8988T (cell line): ENCODE measurements at regions not wholly inside any gene's neighbourhood (a gene's known extent, or its start where the extent isn't known, plus 50 kb on each side); places are given as distances from the start of the nearest gene placed in this dataset.

ENCODE experiments used
- DNase-seq: peaks from one replicate; pipeline ENCODE4 v3.0.0; 2011

DNA sequence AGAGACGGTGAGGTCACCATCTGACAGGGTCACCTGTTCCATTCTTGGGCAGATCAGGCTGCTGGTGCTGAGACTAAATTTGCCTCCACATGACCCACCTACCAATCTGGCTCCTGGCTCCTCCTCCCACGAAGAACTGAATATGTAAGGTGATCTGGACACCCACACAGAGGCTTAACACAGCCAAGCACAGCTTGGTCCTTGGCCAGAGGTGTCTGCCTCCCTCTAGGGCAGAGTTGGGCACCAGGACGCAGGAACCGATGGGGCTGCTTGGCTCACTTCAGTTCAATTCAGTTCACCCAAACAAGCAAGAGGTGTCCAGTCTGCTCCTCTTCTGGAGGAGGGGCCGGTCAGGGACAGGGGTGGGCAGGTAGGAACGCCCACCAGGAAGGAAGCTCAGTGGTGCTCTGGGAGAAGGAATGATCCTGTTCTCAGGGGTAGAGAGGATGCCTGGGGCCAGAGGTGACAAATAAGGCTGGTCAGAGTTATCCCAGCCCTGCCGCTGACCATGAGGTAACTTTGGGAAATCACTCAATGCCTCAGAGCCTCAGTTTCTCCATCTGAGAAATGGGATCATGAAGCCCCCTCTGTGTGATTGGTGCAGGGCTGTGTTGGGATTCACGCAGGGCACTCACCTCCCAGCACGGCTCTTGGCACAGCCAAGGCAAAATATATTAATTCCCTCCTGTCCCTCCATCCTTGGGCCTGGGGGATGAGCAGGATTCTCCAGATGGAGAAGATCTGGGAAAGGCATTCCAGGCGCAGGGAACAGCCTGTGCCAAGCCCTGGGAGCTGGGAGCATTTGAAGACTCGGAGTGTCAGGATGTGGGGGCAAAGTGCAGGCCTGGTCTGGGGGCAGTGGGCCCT, 284.5 kb downstream of the PTPRU start:
- DNase-seq, result no peak

DNA sequence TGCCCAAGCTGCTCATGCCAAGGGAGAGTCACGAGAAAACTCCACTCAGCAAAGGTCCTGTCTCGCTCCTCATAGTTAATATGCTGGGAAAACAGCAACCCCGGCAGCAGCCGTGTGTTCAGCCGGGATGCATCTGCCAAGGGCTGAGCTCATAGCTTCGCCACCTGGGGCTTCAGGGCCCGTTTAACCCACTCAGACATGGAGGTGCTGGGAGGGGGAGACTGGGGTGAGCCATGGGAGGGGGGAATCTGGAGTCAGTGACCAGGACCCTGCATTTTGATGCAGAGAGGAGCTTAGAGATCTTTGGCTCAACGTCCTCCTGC, 283.4 kb downstream of the PTPRU start:
- DNase-seq, result no peak

DNA sequence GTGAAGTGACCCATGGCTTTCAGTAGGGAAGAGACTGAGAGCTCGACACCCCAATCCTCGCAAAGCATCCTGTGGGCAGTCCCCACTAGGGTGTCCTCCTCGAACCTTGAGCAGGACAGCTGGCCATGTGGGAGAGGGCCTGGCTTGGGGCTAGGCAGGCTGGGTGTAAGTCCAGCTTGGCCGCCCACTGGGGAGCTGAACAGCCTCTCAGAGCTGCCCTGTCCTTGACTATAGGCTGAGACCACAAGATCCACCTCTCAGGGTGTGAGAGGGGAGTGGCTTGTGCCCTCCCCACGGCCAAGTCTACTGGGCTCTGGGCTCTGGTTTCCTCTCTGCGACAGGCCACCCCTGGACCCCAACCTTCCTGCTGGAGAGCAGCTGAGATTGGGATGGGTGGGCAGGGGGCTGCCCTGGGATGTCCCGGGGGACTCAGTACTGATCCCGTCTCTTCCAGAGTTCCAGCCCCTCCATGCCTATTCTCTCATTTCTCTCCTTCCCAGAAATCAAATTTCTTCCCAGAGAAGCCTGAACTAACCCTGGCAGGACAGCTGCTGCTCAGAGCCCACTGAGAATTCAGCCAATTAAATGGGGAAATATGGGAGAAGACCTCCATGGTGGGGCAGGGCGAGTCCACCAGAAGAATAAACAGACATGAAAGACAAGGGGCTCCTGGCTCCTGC, 282.9 kb downstream of the PTPRU start:
- DNase-seq, result no peak

DNA sequence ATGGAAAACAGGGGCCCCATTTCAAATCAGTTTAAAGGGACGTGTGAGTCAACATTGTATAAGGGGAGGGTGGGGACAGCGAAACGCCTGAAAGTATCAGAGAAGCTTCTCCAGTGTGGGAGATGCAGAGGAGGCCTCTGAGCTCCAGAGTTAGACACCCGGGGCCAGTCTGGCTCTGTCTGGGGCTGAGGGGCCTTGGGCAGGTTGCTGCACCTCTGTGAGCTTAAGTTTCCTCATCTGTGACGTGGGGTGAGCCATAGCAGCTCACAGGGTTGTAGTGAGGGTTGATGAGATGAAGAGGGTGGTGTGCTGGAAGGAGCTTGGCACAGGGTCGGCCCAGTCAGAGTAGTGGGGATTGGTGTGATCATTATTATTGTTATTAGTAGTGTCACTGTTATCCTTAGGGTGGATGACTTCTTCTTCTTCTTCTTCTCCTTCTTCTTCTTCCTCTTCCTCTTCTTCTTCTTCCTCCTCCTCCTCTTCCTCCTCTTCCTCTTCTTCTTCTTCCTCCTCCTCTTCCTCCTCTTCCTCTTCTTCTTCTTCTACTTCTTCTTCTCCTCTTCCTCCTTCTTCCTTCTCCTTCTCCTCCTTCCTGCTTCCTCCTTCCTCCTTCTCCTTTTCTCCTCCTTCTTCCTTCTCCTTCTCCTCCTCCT, 282.0 kb downstream of the PTPRU start:
- DNase-seq, result no peak

DNA sequence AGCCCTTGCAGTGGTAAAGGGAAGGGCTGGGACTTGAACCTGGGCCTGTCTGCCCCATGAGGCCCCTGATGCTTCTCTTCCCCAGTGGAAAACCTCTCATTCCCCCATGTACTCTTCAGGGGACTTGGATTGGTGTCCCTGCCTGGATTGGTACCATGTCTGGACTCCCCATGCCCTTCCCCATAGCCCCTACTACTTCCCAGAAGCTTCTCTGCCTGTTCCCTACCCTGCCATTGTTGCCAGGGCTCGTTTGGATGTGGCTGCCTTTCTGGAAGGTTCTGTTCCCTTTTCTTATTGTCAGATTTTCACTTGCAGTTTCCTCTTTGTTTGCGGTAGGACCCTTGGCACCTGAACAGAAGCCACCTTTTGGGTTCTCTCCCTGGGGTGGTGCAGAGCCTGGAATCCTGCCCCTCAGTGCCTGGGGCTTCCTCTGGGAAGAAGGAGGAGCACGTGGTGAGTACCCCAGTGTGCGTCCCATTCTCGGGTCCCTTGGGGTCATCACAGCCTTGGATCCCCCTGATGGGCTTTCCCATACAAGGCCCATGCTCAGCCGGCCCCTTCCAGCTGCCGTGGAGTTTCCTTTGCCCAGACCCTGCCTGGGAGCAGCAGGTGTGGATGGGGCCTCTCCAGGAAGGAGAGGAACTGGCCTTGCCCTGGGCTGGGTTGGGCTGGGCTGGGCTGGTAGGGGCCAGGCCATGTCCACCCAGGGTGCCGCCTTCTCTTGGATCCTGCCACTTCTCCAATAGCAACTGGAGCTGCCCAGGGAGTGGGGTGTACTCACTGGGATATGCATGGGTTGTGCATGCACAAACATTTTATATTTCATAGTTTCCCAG, 281.1 kb downstream of the PTPRU start:
- DNase-seq, result no peak

DNA sequence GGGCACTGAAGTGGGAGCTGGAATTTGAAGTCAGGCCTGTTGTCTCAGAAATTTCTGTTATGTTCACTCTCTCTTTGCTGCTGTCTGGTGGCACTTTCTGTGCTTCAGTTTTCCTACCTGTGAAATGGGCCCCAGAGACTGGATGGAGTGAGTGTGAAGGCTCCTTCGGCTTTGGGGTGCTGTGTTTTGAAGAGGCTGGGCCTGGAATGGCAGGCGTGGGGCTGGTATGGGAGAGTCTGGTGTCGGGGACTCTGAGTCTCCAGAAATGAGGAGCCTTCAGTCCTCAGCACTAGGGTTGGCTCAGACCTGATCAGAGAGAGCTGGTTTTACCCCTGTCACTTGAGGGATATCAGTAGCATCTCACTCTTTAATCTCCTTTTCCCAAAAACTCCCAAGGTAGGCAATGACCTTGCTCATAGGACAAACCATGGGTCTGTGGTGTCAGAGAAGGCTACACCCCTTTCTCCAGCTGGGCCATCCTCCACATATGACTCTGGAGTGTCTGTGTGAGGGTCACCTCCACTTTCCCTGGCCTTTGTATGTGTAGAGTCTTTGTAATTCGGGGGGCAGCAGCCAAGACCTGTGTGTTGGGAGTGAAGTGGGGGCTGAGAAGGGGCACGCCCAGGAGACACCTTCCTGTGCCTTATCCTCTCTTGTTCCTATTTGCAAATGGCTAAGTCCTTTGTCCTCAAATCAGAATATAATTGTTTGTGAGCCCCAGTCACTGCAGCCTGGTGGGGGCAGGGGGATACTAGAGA, 279.9 kb downstream of the PTPRU start:
- no peak for DNase-seq

DNA sequence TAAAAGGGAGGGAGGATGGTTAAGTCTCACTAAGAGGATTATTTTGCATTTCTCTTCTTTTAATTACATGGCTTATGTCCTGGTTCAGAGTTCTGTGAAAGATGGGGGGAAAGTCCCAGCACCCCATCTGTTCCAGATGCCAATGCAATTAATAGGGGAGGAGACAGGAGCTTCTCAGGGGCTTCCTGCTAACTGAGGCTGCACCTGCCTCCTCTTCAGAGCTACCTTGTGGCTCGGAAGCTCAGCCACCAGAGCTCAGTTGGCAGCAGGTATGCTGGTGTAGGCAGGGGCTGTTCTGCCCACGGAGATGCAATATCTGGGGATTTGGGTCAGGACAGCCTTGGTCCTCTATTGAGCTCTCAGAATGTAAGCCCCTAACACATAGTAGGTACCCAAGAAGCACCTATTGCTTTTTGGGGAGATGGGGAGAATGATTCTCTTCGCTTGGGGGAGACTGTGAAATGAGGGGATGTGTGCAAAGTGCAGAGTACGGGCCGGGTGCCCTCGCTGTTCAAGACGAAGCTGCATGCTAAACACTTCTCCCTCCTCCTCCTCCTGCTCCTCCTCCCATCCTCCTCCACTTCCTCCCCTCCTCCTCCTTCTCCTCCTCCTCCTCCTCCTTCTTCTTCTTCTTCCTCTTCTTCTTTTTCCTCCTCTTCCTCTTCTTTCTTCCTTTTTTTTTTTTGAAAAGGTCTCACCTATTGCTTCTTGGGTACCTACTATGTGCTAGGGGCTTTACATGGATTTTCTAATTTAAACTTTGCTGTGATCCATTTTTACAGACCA, 279.0 kb downstream of the PTPRU start:
- DNase-seq, result no peak

DNA sequence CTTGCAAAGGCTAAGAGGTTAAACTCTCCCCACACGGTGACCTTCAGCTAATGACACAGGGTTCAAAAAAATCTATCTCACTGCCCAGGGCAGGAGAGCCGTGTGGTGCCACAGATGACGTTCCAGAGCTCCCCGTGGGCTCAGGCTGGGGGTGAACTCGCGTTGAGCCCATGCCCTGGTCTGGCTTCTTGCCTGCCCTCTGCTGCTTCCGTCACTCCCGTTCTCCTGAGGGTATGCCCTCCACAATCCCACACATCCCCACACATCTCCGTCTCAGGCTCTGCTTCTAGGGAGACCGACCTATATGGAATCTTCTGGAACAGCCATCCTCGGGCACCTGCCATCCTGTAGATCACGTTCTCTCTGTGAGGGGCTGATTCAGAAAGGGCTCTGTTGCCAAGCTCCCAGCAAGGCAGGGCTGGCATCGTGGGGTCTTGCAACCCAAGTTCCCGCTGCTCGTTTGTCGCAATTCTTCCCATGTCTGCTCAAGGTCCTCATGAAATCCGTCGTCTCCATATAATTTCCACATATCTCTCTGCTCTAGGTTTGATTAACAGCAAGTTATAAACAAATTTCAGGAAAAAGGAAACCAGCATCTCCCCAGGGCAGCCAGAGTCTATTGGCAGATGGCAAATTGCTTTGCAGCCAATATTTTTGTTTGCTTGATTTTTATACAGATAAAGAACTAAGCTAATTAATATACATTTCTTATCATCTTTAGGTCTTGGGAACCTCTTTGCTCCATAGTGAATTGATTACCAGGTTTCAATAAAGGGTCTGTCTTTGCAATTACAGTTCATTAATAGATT, 278.2 kb downstream of the PTPRU start:
- no peak for DNase-seq

DNA sequence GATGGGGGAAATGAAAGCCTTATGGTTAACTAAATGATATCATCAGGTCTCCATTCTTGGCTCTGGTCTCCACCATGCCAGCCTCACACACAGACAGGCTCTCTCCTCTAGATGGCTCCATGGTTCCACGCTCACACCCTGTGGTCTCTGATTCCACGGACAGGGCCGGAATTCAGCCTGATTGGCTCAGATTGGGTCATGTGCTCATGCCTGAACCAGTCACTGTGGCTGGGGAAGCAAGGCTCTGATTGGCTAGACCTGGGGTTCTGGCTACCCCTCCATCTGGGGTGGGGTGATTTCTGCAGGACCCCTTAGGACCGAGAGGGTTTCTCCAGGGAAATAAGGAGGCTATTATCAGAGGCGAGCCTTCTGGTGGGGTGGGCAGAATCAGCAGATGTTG, 277.0 kb downstream of the PTPRU start:
- DNase-seq, result peak; percentile 23

DNA sequence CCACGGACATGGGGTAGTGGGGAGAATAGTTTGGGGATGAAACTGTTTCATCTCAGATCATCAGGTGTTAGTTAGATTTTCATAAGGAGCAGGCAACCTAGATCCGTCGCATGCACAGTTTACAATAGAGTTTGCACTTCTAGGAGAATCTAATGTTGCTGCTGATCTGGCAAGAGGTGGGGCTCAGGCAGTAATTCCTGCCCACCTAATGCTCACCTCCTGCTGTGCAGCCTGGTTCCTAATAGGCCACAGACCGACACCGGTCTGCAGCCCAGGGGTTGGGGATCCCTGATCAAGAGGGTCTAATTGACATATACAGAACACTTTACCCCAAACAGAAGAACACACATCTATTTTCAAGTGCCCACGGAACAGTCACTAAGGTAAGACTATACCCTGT, 275.1 kb downstream of the PTPRU start:
- DNase-seq, result no peak

DNA sequence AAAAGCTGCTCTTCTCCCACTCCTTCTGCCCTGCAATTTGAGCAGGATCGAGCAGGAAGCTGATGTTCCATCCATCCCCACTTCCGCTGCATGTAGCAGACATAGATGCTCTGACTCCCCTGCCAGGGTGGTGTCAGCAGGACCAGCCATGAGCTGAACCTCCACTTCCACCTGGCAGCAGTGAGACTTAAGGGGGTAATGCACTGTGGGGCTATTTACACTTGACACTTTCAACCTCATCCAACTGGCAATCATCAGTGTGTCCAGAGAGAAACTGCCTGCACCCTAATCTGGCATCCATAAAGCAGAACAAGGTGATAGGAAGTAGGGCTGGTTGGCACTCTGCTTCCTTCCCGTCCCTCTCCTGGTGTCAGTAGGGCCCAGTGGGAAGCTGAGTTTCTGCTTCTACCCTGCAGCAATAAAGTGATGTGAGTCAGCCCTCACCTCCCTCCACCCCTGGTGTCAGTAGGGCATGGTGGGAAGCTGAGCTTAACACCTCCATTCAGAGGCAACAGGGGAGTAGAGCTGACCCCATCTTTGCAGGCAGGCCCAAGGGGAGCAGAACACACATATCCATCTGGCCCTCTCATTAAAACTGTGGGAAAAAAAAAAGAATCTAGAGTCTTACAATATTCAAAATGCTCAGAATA, 272.3 kb downstream of the PTPRU start:
- DNase-seq, result no peak

DNA sequence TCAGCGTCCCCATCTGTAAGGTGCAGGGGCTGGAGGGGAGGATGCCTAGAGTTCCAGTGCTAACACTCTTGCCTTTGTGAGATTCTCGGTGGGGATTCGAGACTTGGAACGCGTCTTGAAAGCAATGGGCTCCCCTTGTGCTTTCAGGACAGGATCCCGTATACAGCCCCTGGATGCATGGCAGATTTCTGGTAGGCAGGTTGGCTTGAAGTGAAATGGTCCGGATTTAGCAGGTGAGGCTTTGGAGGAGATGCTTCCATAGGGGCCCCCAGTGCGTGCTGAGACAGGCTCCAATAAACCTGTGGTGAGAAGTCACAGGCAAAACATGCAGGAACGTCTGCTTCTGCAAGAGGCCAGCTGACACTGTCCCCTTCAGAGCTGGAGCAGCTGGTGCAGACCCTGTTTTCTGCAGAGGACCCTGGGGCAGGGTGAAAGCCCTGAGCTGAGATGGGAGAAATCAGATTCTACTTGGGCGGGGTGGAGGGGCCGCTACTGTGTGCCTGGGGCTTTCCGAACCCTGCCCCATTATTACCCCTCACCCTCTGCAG, 270.4 kb downstream of the PTPRU start:
- DNase-seq, result no peak

DNA sequence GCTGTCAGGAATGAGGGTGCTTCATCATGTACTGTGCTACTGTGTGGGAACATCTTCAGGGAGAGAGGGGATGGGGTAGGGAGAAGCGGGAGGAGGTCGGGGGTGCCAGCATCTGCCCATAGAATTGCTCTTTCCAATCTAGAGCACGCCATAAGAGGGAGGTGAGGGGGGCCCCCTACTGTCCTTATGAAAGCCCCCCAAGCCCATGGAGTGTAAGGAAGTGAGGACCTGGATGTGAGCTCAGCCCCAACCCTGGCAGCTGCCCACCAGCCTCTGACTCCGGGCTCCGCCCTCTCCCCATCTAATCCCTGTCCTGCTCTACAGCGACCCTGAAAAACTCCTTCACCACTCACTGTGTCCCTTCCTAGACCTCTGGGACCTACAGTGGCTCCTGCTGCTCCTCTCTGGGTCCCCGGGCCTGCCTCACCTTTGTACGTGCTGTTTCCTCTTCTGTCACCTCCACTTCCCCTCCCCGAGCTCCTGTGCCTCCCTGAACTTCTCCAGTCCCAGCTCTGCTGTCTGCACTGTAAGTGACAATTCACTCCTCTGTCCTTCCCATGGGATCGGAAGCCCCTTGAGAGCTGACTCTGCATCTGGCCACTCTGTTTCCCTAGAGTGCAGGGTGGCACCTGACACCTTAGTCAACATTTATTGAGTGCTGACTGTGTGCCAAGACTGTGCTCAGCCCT, 269.4 kb downstream of the PTPRU start:
- DNase-seq, result no peak

DNA sequence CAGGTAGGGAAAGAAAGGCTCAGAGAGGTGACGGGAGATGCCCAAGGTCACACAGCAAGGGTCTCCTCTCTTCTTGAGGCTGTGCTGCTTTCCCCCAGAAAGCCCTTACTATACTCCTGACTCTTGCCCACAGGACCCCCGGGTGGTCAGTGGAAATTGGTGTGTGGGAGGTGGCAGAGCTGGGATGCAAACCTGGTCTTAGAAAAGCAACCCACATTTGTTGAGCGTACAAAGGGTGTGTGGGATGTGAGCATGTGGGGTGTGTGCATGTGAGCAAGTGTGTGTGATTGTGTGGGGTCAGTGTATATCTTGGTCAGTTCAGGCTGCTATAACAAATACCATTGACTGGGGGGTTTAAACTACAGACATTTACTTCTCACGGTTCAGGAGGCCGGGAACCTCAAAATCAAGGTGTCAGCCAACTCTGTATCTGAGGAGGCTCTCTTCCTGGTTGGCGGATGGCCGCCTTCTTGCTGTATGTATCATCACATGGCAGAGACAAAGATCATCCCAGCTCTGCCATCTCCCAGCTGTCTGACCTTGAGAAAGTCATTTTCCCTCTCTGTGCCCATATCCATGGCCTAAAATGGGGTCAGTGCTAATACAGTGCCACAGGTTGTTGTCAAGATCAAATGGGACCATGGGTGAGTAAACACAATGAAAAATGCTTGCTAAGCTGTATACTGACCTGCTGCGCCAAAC, 268.5 kb downstream of the PTPRU start:
- DNase-seq, result no peak

DNA sequence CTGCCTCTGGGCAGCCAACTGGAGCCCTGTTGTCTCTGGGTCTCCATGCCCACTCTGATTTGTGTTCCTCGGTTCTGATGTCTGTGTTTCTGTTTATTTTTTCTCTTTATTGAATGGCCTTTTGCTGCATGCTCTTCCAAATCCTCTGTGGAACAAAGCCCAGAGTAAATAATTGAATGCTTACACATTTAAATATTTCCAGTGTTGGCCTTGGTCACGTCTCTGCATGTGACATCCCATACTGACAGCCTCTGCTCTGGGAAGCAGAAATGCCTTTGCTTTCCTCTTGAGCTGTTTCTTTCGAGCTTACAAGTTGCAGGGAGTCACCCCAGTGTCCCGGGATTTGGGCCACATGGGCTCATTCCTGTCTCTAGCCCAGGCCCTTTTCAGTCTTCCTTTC, 267.9 kb downstream of the PTPRU start:
- no peak for DNase-seq

DNA sequence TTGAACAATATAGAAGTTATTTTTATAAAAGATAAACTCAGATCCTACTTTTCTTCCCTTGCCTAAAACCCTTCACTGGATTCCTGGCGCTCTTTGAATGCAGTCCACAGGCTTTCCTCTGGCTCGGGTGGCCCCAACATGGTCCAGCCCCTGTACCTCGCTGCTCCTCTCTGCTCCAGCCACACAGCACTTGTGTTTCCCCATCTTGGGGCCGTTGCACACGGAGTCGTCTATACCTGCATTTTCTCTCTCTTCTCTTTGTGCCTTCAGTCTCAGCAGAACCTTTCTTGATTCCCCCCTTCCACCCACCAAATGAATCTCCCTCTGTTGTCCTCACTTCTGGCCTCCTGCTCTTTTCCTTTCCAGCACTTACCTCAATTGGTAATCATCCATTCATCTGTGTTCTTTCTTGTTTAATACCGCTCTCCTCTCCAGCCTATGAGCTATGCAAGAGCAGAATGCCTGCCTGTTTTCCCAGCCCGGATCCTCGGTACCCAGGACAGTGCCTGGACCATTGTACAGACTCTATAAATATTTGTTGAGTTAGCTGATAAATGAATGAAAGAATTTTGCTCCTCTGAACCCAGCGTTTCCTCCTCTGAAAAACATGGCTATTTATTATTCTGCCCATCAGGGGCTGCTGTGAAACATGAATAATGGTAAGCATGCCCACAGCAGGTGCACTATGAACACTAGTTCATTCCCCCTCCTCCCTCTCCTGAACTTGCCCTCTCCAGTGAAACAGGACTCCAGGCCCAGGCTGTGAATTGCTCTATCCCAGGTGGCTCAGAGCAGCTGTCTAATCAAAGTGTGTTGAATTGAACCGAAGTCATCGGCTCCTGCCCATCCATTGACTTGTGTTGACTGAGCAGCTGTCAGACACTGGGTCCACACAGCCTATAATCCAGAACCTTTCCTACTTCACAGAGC, 266.9 kb downstream of the PTPRU start:
- DNase-seq, result no peak

DNA sequence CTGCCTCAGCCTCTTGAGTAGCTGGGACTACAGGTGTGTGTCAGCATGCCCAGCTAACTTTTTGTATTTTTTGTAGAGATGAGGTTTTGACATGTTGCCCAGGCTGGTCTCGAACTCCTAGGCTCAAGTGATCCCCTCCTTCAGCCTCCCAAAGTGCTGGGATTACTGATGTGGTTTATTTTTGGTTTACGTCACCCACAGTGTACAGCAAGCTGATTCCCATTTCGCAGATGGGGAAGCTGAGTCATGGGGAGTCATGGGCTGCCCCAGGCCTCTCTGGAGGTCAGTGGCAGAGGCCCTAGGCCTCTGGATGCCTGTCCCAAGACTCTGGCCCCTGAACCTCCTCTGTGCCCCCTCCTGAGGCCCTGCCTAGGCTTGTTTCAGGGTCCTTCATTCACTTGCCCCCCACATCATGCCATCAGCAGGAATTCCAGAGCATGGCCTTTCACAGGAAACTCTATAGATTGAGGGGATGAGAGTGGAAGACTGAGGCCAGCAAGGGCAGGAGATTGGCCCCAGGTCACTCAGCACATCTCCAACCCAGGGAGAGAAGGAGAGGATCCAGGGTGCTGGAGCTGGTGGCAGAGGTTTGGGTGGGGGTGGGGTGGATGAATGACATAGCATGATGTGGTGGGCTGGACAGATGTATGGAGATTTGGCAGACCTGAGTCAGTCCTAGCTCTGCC, 266.0 kb downstream of the PTPRU start:
- no peak for DNase-seq
